ENCODE measurements at regions not wholly inside any gene's neighbourhood (a gene's known extent, or its start where the extent isn't known, plus 50 kb on each side); places are given as distances from the start of the nearest gene placed in this dataset.

DNA sequence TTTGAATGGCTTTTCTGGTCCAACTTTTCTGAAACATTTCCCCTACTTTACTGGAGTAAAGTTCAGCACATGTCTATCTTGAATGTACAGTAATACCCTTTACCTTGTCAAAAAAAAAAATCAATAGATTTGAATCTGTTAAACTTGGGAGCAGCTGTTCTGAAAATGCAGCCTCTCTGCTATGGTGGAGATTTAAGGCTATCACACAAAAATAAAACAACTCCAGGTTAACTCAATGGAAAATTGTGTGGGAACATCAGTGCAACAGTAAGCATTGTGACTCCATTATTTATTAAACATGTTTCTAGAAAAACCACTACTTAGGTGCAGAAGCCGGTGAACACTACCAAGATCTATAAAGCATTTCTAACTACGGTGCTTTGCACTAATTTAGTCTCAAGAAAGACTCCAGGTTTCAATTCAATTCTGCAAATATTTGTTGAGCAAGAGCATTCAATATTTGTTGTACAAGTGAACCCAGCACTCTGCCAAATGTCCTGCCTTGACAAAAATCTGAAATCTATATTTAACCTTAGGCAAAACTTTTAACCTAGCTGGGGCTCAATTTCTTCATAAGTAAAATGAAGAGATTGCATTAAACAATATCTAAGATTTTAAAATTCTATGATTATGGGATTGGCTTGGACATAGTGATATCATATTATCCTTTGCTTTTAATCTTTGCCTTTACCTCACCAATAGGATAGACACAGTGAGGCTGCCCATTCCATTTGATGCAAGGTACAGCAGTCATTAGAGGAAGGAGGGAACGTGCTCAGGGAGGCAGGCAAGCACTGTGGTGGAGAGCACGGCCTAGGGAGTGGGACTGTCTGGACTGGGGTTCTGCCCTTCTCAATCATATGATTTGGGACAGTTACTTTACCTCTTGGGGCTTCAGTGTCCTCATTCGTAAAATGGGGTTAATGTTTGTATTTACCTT, 155.2 kb downstream of the KITLG start:
- DNase-seq (ENCODE audit: unreplicated experiment): no peak
- H3K27ac Mint-ChIP-seq (ENCODE audit: low read depth, unreplicated experiment): no peak overlapping the region
- ChIA-PET CTCF (interaction anchor here (0.6 kb wide), 1 partner anchor 207 kb away, joined by 3 read pairs; no protein-coding TSS in a partner anchor), POLR2A (no interaction called here)
- no TSS peak for BruUV-seq (replicated peaks)
- H3K27me3 Mint-ChIP-seq (ENCODE audit: insufficient read depth, unreplicated experiment): no peaks in the 10 kb centered on the region
- no peaks in the 10 kb centered on the region for H3K36me3 Mint-ChIP-seq (ENCODE audit: insufficient read depth, unreplicated experiment)
- peaks cover 7% of the 10 kb centered on the region for H3K4me1 Mint-ChIP-seq (ENCODE audit: insufficient read depth, unreplicated experiment)
- TF ChIP-seq CTCF (IDR thresholded peaks at IDR 0.05; ENCODE audit: unreplicated experiment): no peak
- no peak overlapping the region for H3K4me3 Mint-ChIP-seq (ENCODE audit: unreplicated experiment)
- H3K9me3 Mint-ChIP-seq (ENCODE audit: unreplicated experiment): no peaks in the 10 kb centered on the region
- intact Hi-C loops (cut with micrococcal nuclease): no loop called here

- Mint-ChIP-seq H3K9me3 (ENCODE audit: unreplicated experiment) (no peaks in the 10 kb centered on the region), H3K4me1 (ENCODE audit: insufficient read depth, unreplicated experiment) (peaks cover 5% of the 10 kb centered on the region), H3K4me3 (ENCODE audit: unreplicated experiment) (no peak overlapping the region), H3K27ac (ENCODE audit: low read depth, unreplicated experiment) (no peak overlapping the region), H3K27me3 (ENCODE audit: insufficient read depth, unreplicated experiment) (no peaks in the 10 kb centered on the region), H3K36me3 (ENCODE audit: insufficient read depth, unreplicated experiment) (no peaks in the 10 kb centered on the region)
- CTCF ChIA-PET: no interaction called here
- no peak for DNase-seq (ENCODE audit: unreplicated experiment)
- intact Hi-C loops (cut with micrococcal nuclease): no loop called here
- no peak for TF ChIP-seq CTCF (IDR thresholded peaks at IDR 0.05; ENCODE audit: unreplicated experiment)
- POLR2A ChIA-PET: no interaction called here
- no TSS peak for BruUV-seq (replicated peaks)
These were observed 151.9 kb downstream of the KITLG start for GRCh38 chr12:88428350-88428749.

- POLR2A ChIA-PET: interaction anchor here (2.2 kb wide), 1 partner anchor 15 kb away, joined by 9 read pairs; no protein-coding TSS in a partner anchor
- no peaks in the 10 kb centered on the region for H3K9me3 Mint-ChIP-seq (ENCODE audit: unreplicated experiment)
- H3K27ac Mint-ChIP-seq (ENCODE audit: low read depth, unreplicated experiment): no peak overlapping the region
- H3K27me3 Mint-ChIP-seq (ENCODE audit: insufficient read depth, unreplicated experiment): no peaks in the 10 kb centered on the region
- no peaks in the 10 kb centered on the region for H3K36me3 Mint-ChIP-seq (ENCODE audit: insufficient read depth, unreplicated experiment)
- BruUV-seq (replicated peaks): no TSS peak
- CTCF ChIA-PET: interaction anchor here (0.6 to 1.5 kb wide), 2 partner anchors 21 to 87 kb away, joined by 4 to 5 read pairs; no protein-coding TSS in a partner anchor
- H3K4me1 Mint-ChIP-seq (ENCODE audit: insufficient read depth, unreplicated experiment): peaks cover 5% of the 10 kb centered on the region
- no peak overlapping the region for H3K4me3 Mint-ChIP-seq (ENCODE audit: unreplicated experiment)
- TF ChIP-seq CTCF (IDR thresholded peaks at IDR 0.05; ENCODE audit: unreplicated experiment): no peak
- DNase-seq (ENCODE audit: unreplicated experiment): no peak
- intact Hi-C loops (cut with micrococcal nuclease): no loop called here
These were observed 149.0 kb downstream of the KITLG start for GRCh38 chr12:88431246-88431645.
